Mammary epithelial cell (primary cell): ENCODE measurements at regions not wholly inside any gene's neighbourhood (a gene's known extent, or its start where the extent isn't known, plus 50 kb on each side); places are given as distances from the start of the nearest gene placed in this dataset.

ENCODE experiments used
- EZH2 ChIP-seq: IDR thresholded peaks from 2 replicates; pipeline ENCODE4 v1.6.1; 2012; ENCODE audit warnings: low read length, inconsistent platforms, borderline replicate concordance
- TF ChIP-seq, protein P1 (sequence below), 2 donors: IDR thresholded peaks in 1 of 2; conservative IDR thresholded peaks in 1 of 2; 2 replicates each; pipeline ENCODE4 v1.5.1; 2011 to 2012; ENCODE audit warnings: inconsistent platforms in 2 of 2, low read length in 2 of 2, mild to moderate bottlenecking in 2 of 2, control low read depth in 1 of 2, low read depth in 1 of 2; ENCODE audit not compliant: insufficient read depth in 1 of 2; ENCODE audit errors: extremely low read depth in 1 of 2

DNA sequence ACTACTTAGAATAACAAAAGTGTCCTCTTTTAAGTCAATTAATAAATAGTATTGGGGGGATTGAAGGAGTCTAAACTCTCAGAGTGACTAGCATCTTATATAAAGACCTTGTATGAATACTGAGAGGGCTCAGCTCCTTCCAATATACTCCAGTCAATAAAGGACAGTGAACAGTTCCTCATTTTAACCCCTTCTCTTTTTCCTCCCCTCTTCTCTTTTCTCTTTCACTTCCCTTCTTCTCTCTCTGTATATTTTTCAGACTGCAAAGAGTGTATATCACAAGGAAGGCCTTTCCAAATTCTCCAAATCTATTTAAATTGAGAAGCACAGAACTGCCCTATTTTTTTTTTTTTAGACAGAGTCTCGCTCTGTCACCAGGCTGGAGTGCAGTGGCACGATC is 99.5 kb downstream of the CD164 start:
- TF ChIP-seq, protein P1, sequence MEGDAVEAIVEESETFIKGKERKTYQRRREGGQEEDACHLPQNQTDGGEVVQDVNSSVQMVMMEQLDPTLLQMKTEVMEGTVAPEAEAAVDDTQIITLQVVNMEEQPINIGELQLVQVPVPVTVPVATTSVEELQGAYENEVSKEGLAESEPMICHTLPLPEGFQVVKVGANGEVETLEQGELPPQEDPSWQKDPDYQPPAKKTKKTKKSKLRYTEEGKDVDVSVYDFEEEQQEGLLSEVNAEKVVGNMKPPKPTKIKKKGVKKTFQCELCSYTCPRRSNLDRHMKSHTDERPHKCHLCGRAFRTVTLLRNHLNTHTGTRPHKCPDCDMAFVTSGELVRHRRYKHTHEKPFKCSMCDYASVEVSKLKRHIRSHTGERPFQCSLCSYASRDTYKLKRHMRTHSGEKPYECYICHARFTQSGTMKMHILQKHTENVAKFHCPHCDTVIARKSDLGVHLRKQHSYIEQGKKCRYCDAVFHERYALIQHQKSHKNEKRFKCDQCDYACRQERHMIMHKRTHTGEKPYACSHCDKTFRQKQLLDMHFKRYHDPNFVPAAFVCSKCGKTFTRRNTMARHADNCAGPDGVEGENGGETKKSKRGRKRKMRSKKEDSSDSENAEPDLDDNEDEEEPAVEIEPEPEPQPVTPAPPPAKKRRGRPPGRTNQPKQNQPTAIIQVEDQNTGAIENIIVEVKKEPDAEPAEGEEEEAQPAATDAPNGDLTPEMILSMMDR (conservative IDR thresholded peaks at IDR 0.05 in 1 of 2, IDR thresholded peaks at IDR 0.05 in 1 of 2; ENCODE audit: extremely low read depth in 1 of 2, insufficient read depth in 1 of 2, low read depth in 1 of 2, low read length in 2 of 2), result no peak
- TF ChIP-seq EZH2, result no peak
